ENCODE measurements at regions not wholly inside any gene's neighbourhood (a gene's known extent, or its start where the extent isn't known, plus 50 kb on each side); places are given as distances from the start of the nearest gene placed in this dataset.
"Not testable (repeated sequence)": the region's sequence is repeated elsewhere in the genome, so short reads cannot be mapped to it uniquely, and the experiment has no call there.

DNA sequence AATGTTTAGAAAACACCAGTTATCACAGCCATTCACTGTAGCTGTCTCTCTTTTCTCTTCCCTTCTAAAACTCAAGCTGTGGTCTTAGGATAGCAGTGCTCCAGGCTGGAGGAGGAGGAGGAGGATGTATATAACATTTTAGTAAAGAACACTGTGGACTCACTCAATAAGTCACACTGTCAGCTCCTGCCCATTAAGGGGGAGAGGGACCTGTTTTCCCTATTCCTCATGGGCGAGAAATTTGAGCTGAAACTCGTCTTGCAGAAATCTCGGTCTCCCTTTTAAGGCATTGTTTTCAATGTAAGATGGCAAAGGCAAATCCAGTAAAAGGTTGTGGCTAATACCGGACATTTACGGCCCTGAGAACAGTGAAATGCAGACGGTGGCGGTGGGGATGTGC lies 114.8 kb upstream of the ZNF236 start:
- no peak for DNase-seq (ENCODE audit: low spot score)
- Mint-ChIP-seq H3K4me1 (ENCODE audit: low read depth) (peaks cover 9% of the 10 kb centered on the region), H3K36me3 (ENCODE audit: low read depth) (no peaks in the 10 kb centered on the region), H3K27me3 (ENCODE audit: low read depth) (peaks cover 6% of the 10 kb centered on the region), H3K9me3 (ENCODE audit: low read depth) (no peaks in the 10 kb centered on the region), H3K27ac (ENCODE audit: unreplicated experiment) (no peak overlapping the region), H3K4me3 (ENCODE audit: unreplicated experiment) (no peak overlapping the region)
- TF ChIP-seq, protein P1, sequence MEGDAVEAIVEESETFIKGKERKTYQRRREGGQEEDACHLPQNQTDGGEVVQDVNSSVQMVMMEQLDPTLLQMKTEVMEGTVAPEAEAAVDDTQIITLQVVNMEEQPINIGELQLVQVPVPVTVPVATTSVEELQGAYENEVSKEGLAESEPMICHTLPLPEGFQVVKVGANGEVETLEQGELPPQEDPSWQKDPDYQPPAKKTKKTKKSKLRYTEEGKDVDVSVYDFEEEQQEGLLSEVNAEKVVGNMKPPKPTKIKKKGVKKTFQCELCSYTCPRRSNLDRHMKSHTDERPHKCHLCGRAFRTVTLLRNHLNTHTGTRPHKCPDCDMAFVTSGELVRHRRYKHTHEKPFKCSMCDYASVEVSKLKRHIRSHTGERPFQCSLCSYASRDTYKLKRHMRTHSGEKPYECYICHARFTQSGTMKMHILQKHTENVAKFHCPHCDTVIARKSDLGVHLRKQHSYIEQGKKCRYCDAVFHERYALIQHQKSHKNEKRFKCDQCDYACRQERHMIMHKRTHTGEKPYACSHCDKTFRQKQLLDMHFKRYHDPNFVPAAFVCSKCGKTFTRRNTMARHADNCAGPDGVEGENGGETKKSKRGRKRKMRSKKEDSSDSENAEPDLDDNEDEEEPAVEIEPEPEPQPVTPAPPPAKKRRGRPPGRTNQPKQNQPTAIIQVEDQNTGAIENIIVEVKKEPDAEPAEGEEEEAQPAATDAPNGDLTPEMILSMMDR (IDR thresholded peaks at IDR 0.05) = no peak

DNA sequence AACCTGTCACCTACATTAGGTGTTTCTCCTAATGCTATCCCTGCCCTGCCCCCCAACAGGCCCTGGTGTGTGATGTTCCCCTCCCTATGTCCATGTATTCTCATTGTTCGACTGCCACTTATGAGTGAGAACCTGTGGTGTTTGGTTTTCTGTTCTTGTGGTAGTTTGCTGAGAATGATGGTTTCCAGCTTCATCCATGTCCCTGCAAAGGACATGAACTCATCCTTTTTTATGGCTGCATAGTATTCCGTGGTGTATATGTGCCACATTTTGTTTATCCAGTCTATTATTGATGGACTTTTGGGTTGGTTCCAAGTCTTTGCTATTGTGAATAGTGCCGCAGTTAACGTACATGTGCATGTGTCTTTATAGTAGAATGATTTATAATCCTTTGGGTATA lies 117.8 kb upstream of the ZNF236 start:
- H3K4me1 Mint-ChIP-seq (ENCODE audit: low read depth); H3K27ac Mint-ChIP-seq (ENCODE audit: unreplicated experiment); H3K36me3 Mint-ChIP-seq (ENCODE audit: low read depth); DNase-seq (ENCODE audit: low spot score); H3K4me3 Mint-ChIP-seq (ENCODE audit: unreplicated experiment); H3K9me3 Mint-ChIP-seq (ENCODE audit: low read depth): not testable (repeated sequence)
- H3K27me3 Mint-ChIP-seq (ENCODE audit: low read depth) = peaks cover 12% of the 10 kb centered on the region

DNA sequence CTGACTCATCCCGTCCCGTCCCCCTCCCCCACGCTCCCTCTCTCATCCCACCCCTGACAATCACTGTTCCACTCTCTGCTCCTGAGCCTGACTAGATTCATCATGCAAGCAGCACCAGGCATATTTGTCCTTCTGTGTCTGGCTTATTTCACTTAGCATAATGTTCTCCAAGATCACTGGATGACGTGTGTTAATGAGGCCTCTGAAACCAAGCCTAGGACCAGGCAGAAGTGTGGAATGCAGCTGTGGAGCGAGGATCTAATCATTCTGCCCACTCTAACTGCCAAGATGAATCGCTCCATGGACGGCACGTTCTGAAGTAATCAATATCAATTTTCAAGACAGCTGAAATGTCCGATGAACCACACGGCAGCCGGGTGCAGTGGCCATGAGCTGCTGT lies 122.4 kb upstream of the ZNF236 start:
- Mint-ChIP-seq H3K27me3 (ENCODE audit: low read depth) (peaks cover 12% of the 10 kb centered on the region), H3K9me3 (ENCODE audit: low read depth) (no peaks in the 10 kb centered on the region), H3K36me3 (ENCODE audit: low read depth) (no peaks in the 10 kb centered on the region), H3K4me3 (ENCODE audit: unreplicated experiment) (no peak overlapping the region), H3K4me1 (ENCODE audit: low read depth) (peaks cover 8% of the 10 kb centered on the region), H3K27ac (ENCODE audit: unreplicated experiment) (no peak overlapping the region)
- no peak for DNase-seq (ENCODE audit: low spot score)
- TF ChIP-seq, protein P1 (IDR thresholded peaks at IDR 0.05) = no peak

DNA sequence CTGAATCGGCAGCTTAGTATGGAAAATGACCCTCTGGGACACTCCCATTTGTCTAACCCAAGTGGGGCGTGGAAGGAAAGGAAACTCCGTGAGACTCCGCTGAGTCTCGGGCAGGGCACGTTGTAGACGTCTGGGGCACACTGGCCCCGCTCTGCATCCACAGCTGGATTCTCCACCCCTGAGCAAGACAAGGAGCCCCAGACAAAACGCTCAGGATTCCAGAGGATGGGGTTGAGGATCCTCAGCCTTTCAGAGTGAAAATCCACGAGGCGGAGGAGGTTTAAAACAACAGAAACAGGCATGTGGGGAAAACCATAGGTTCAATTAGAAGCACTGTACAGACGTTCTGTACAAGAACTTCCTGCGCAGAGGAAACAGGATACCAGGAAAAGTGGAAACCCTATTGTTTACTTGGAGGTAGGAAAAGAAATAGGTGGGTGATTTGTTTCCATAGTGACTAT lies 124.9 kb upstream of the ZNF236 start:
- no peaks in the 10 kb centered on the region for H3K36me3 Mint-ChIP-seq (ENCODE audit: low read depth)
- peaks cover 8% of the 10 kb centered on the region for H3K4me1 Mint-ChIP-seq (ENCODE audit: low read depth)
- peak overlapping the region; percentile 68 for H3K4me3 Mint-ChIP-seq (ENCODE audit: unreplicated experiment)
- TF ChIP-seq, protein P1 (IDR thresholded peaks at IDR 0.05) = no peak
- no peaks in the 10 kb centered on the region for H3K9me3 Mint-ChIP-seq (ENCODE audit: low read depth)
- no peak for DNase-seq (ENCODE audit: low spot score)
- H3K27me3 Mint-ChIP-seq (ENCODE audit: low read depth) = peaks cover 13% of the 10 kb centered on the region
- peak overlapping the region; percentile 3 for H3K27ac Mint-ChIP-seq (ENCODE audit: unreplicated experiment)

DNA sequence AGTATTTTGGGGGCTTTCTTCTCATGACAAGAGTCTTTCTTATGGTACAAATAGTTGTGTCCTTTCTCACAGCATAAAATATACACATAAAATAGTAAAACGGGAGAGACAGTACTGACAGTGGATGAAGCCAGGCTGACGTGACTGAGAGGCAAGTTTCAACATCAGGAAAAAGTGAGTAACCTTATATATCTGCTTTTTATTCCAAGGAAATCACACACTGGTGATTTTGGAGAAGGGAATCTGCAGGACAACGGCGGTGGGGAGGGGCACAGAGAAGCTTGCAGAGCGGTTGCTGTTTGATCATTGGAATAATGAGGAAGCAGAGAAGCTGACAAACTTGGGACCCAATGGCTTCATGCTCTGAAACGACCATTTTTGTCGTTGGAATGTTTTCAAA lies 130.6 kb upstream of the ZNF236 start:
- Mint-ChIP-seq H3K4me3 (ENCODE audit: unreplicated experiment) (no peak overlapping the region), H3K27ac (ENCODE audit: unreplicated experiment) (no peak overlapping the region), H3K9me3 (ENCODE audit: low read depth) (no peaks in the 10 kb centered on the region), H3K4me1 (ENCODE audit: low read depth) (peaks cover 6% of the 10 kb centered on the region), H3K36me3 (ENCODE audit: low read depth) (no peaks in the 10 kb centered on the region), H3K27me3 (ENCODE audit: low read depth) (peaks cover 32% of the 10 kb centered on the region)
- TF ChIP-seq, protein P1 (IDR thresholded peaks at IDR 0.05) = no peak
- DNase-seq (ENCODE audit: low spot score) = no peak

DNA sequence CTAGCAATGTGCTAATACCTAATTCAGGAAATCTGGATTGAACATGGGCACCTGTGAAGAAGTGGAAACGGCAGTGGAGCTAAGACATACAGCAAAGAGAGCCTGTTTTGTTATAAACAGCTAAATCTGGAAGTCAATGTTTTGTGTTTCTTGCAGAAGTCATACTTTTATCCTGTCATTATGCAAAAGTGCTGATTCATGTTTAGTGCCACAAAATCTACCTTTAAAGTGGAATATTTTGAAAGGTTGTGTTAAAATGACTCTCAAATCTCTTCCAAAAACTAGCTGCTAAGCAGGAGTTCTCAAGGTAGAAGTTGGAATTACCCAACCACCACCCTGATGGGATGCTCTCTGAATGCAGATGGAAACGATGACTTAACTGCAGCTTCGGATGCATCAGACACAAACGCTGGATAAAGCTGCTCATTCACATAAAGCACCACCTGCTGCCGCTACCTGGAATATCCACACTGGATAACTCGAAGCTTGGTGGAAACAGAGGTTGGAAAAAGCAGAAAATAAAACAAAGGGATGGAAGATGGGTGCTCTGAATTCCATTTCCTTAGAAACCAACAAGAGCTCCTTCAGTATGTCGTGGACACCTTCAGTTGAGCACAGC lies 132.6 kb upstream of the ZNF236 start:
- Mint-ChIP-seq H3K4me3 (ENCODE audit: unreplicated experiment) (no peak overlapping the region), H3K27ac (ENCODE audit: unreplicated experiment) (no peak overlapping the region), H3K27me3 (ENCODE audit: low read depth) (peaks cover 32% of the 10 kb centered on the region), H3K36me3 (ENCODE audit: low read depth) (no peaks in the 10 kb centered on the region), H3K9me3 (ENCODE audit: low read depth) (no peaks in the 10 kb centered on the region), H3K4me1 (ENCODE audit: low read depth) (peaks cover 13% of the 10 kb centered on the region)
- no peak for DNase-seq (ENCODE audit: low spot score)
- TF ChIP-seq, protein P1 (IDR thresholded peaks at IDR 0.05) = peak; percentile 28
